ENCODE measurements at regions not wholly inside any gene's neighbourhood (a gene's known extent, or its start where the extent isn't known, plus 50 kb on each side); places are given as distances from the start of the nearest gene placed in this dataset.

- no peak for DNase-seq
- no peaks in the 10 kb centered on the region for H3K4me1 ChIP-seq
- H3K27ac ChIP-seq, result no peak overlapping the region
- intact Hi-C loops (cut with DNase I; ENCODE audit: low total_unique reads) (no loop called here), in situ Hi-C loops (cut with MboI; ENCODE audit: low pct_ligation_motif_present in 1 of 4, low pct_unique_long_range_greater_than_20kb in 1 of 4, low sequenced_read_pairs in 3 of 4) (no loop called here)
- H3K4me3 ChIP-seq, result no peak overlapping the region
- WGBS, 2 donors (ENCODE audit: low coverage in 1 of 2), result 68 to 70% methylated on average over 3 of the region's 3 CpGs
- H3K36me3 ChIP-seq, result no peaks in the 10 kb centered on the region
- H3K27me3 ChIP-seq, result no peaks in the 10 kb centered on the region
- TF ChIP-seq POLR2AphosphoS5 (IDR thresholded peaks at IDR 0.05), result no peak
- TF ChIP-seq EP300 (IDR thresholded peaks at IDR 0.05; ENCODE audit: low read depth), result no peak
- no peak for TF ChIP-seq CTCF (IDR thresholded peaks at IDR 0.05)
- TF ChIP-seq POLR2A (IDR thresholded peaks at IDR 0.05), result no peak
- H3K9me3 ChIP-seq, result peaks cover 0 to 7% of the 10 kb centered on the region in 2 donors
These were observed 1979.1 kb upstream of the CDH9 start for GRCh38 chr5:29017501-29017900.

DNA sequence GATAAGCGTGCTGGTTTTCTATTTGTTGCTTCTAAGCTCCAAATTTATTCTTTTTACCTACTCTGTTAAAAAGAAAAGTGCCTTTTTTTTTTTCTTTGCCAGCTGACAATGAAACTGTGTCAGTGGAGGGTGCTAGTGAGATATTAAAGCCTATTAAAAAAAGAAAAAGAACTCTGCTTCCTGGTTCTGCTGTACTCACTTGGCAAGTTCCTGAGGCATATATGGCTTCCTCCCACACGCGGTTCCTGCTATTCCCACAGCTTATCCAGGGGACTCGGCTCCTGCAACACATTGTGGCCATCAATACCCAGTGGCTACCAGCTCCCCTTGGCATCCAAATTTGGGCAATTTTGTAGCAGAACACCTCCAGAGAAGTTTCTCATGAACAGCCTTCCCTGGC lies 1977.7 kb upstream of the CDH9 start:
- no peak overlapping the region for H3K4me3 ChIP-seq
- no peaks in the 10 kb centered on the region for H3K27me3 ChIP-seq
- H3K9me3 ChIP-seq, result no peaks in the 10 kb centered on the region
- no peaks in the 10 kb centered on the region for H3K36me3 ChIP-seq
- in situ Hi-C loops (cut with MboI; ENCODE audit: low pct_ligation_motif_present in 1 of 4, low pct_unique_long_range_greater_than_20kb in 1 of 4, low sequenced_read_pairs in 3 of 4) (no loop called here), intact Hi-C loops (cut with DNase I; ENCODE audit: low total_unique reads) (no loop called here)
- 67 to 76% methylated on average over 3 to 4 of the region's 4 CpGs for WGBS, 2 donors (ENCODE audit: low coverage in 1 of 2)
- TF ChIP-seq POLR2A (IDR thresholded peaks at IDR 0.05), result no peak
- TF ChIP-seq EP300 (IDR thresholded peaks at IDR 0.05; ENCODE audit: low read depth), result no peak
- TF ChIP-seq CTCF (IDR thresholded peaks at IDR 0.05), result no peak
- TF ChIP-seq POLR2AphosphoS5 (IDR thresholded peaks at IDR 0.05), result no peak
- no peak overlapping the region for H3K27ac ChIP-seq
- H3K4me1 ChIP-seq, result no peaks in the 10 kb centered on the region
- no peak for DNase-seq

DNA sequence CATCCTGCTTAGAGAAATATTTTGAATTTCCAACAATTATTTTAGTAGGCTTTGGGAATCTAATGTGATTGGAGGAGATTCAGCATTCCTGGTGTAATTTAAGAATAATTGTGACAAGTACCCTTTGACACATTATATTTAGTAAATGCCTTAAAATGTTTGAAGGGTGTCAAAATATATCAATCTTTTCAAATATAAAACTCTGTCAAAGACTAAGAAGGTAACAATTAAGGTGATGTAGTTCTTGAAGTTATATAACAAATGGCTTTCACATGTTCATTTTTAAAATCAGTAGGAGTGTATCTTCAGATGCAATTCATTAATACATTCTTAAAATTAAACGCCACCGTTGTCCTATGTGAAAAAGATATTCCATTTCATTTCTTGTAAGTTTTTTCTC lies 1977.1 kb upstream of the CDH9 start:
- intact Hi-C loops (cut with DNase I; ENCODE audit: low total_unique reads) (no loop called here), in situ Hi-C loops (cut with MboI; ENCODE audit: low pct_ligation_motif_present in 1 of 4, low pct_unique_long_range_greater_than_20kb in 1 of 4, low sequenced_read_pairs in 3 of 4) (no loop called here)
- Histone ChIP-seq H3K27me3 (no peaks in the 10 kb centered on the region), H3K36me3 (no peaks in the 10 kb centered on the region), H3K4me3 (no peak overlapping the region), H3K4me1 (no peaks in the 10 kb centered on the region), H3K27ac (no peak overlapping the region), H3K9me3 (no peaks in the 10 kb centered on the region)
- 90 to 94% methylated on average over 2 of the region's 2 CpGs for WGBS, 2 donors (ENCODE audit: low coverage in 1 of 2)
- no peak for TF ChIP-seq EP300 (IDR thresholded peaks at IDR 0.05; ENCODE audit: low read depth)
- no peak for DNase-seq

DNA sequence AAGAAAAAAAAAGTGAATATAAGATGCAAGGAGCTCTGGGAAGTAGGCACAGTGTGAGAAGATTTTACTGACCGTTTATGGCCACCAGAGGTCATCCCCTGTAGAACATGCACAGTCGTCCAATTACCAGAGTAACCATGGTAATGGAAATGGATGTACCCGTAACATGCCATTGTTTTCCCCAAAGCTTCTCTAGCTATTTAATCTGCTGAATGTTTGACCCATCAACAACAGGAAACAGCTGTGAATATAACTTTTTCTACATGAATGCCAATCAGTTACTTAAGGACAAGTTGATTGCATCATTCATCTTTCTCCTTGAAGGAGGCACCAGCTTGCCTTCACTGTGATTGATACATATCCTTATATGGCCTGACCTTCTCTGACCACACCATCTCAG lies 1967.0 kb upstream of the CDH9 start:
- 52 to 60% methylated on average over 2 to 3 of the region's 3 CpGs for WGBS, 2 donors (ENCODE audit: low coverage in 1 of 2)
- TF ChIP-seq EP300 (IDR thresholded peaks at IDR 0.05; ENCODE audit: low read depth) (no peak), CTCF (IDR thresholded peaks at IDR 0.05) (no peak), POLR2AphosphoS5 (IDR thresholded peaks at IDR 0.05) (no peak), POLR2A (IDR thresholded peaks at IDR 0.05) (no peak)

DNA sequence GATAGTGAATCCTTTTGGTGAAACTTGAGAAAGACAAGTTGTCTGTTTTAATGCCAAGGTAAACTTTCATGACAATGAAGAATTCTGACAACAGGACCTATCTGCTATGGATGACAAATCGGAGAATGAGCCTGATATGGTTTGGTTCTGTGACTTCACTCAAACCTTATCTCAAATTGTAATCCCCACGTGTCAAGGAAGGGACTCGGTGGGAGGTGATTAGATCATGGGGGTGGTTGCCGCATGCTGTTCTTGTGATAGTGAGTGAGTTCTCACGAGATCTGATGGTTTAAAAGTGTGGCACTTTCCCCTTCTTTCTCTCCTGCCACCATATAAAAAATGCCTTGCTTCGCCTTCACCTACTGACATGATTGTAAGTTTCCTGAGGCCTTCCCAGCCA lies 1964.1 kb upstream of the CDH9 start:
- Histone ChIP-seq H3K4me1 (no peaks in the 10 kb centered on the region), H3K36me3 (no peaks in the 10 kb centered on the region), H3K27ac (no peak overlapping the region), H3K4me3 (no peak overlapping the region), H3K27me3 (no peaks in the 10 kb centered on the region), H3K9me3 (no peaks in the 10 kb centered on the region)
- intact Hi-C loops (cut with DNase I; ENCODE audit: low total_unique reads), result no loop called here
- TF ChIP-seq EP300 (IDR thresholded peaks at IDR 0.05; ENCODE audit: low read depth) (no peak), POLR2A (IDR thresholded peaks at IDR 0.05) (no peak), CTCF (IDR thresholded peaks at IDR 0.05) (no peak), POLR2AphosphoS5 (IDR thresholded peaks at IDR 0.05) (no peak)
- no peak for DNase-seq
- WGBS, 2 donors (ENCODE audit: low coverage in 1 of 2), result 55 to 75% methylated on average over 2 to 6 of the region's 6 CpGs
- in situ Hi-C loops (cut with MboI; ENCODE audit: low pct_ligation_motif_present in 1 of 4, low pct_unique_long_range_greater_than_20kb in 1 of 4, low sequenced_read_pairs in 3 of 4), result no loop called here

More for the DNA sequence above, 1967.0 kb upstream of the CDH9 start:
- Histone ChIP-seq H3K4me3 (no peak overlapping the region), H3K36me3 (no peaks in the 10 kb centered on the region), H3K27ac (no peak overlapping the region), H3K4me1 (no peaks in the 10 kb centered on the region), H3K9me3 (no peaks in the 10 kb centered on the region), H3K27me3 (no peaks in the 10 kb centered on the region)
- DNase-seq, result no peak
- intact Hi-C loops (cut with DNase I; ENCODE audit: low total_unique reads) (no loop called here), in situ Hi-C loops (cut with MboI; ENCODE audit: low pct_ligation_motif_present in 1 of 4, low pct_unique_long_range_greater_than_20kb in 1 of 4, low sequenced_read_pairs in 3 of 4) (no loop called here)
